GM19455 (cell line): ENCODE measurements at regions not wholly inside any gene's neighbourhood (a gene's known extent, or its start where the extent isn't known, plus 50 kb on each side); places are given as distances from the start of the nearest gene placed in this dataset.

Experiments
- ATAC-seq: cut with Tn5 transposase; IDR thresholded peaks from one replicate; pipeline ENCODE4 v1.9.1; 2021; ENCODE audit not compliant: unreplicated experiment

DNA sequence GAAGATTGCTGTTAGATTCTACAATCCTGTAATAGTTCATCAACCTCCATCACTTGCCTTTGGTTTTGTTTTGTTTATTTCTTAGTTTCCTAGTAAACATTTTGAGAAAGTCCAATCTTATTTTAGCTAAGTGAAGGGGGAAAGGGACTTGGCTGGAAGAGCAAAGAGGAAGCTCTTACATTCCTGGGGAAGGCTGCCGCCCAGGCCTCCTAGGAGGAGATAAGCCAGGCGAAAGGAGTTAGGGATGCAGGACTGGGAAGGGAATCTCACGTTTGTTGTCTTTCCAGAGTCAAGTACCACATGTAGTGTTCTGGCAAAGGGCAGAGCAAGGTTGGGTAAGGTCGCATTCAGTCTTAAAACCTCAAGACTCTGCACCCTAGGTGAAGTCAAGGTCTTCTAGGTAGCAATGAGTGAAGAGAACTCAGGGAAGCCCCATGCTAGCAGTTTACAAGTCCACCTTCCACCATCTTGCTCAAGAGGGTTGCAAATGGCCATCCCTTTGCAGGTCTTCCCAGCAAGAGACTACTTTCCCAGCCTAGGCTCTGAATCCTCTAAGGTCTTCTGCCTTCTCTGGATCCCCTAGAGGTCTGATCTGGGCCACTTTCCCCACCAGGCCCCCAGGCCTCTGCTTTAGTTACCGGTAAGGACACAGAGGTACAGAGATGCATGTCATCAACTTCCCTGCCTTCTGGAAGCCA lies 320.7 kb downstream of the CYP26B1 start:
- no peak for ATAC-seq

DNA sequence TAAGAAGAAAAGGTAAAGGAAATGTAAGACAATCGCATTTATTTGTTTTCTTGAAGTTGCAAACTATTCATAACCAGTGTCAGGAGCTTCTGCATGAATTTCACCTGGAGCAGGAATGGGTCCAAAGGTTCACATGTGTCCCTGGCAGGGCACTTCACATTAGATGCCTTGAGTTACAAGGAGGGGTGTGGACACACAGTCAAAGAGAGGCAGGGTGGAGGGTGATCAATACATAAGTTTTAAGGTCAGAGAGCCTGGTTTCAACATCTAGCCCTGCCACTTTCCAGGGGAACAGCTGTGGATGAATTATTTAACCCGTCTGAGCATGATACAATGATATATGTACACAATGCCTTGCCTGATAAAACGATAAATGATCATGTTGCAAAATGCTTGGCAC lies 321.4 kb downstream of the CYP26B1 start:
- no peak for ATAC-seq

DNA sequence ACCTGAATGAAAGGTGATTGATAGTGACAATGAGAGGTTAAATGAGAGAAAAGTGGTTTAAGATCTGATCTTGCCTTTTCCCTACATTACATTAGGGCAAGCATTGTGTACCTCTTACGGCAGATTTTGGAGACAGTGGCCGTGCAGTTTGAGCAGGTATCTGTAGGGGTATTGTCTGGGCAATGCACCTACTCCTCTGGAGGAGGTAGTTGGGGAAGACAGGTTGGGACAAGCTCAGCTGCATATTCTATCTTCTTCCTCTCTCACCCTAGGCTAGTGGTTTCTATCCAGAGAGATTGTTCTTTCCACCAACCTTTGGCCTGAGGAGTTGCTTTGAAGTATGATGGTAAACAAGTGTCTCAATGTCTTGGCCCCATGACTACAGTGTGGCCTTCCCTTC lies 323.2 kb downstream of the CYP26B1 start:
- ATAC-seq, result no peak

DNA sequence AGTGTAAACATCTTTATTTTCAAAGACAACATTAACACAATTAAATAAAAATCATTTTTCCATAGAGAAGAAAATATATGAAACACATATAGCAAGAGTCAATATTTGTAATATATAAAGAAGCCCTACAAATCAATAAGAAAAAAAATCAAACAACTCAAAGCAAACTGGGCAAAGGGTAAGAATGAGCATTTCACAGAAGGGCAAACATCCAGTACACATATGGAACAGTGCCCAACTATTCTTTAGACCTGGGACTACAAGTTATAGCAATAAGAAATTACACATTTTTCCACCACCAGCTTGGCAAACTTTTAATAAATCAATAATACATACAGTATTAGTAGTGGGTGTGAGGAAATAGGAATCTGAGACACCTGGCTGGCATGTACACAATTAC lies 324.1 kb downstream of the CYP26B1 start:
- ATAC-seq, result no peak

DNA sequence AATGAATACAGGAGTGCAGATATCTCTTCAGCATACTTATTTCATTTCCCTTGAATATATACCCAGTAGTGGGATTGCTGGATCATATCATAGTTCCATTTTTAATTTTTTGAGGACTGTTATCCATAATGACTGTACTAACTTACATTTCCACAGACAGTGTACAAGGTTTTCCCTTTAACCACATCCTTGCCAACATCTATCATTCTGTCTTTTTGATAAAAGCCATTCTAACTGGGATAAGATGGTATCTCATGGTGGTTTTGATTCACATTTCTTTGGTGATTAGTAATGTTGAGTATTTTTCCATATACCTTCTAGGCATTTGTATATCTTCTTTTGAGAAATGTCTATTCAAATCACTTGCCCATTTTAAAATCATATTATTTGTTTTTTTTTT lies 325.2 kb downstream of the CYP26B1 start:
- no peak for ATAC-seq

DNA sequence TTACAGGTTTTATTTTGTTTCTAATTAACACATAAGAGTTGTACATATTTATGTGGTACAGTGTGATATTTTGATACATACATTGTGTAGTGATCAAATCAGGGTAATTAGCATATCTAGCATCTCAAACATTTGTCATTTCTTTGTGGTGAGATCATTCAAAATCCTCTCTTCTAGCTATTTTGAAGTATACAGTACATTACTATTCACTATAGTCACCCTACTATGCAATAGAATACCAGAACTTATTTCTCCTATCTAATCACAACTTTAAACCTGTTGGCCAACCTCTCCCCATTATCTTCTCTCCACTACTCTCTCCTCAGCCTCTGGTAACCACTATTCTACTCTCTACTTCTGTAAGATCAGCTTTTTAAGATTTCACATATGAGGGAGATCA lies 325.8 kb downstream of the CYP26B1 start:
- no peak for ATAC-seq

DNA sequence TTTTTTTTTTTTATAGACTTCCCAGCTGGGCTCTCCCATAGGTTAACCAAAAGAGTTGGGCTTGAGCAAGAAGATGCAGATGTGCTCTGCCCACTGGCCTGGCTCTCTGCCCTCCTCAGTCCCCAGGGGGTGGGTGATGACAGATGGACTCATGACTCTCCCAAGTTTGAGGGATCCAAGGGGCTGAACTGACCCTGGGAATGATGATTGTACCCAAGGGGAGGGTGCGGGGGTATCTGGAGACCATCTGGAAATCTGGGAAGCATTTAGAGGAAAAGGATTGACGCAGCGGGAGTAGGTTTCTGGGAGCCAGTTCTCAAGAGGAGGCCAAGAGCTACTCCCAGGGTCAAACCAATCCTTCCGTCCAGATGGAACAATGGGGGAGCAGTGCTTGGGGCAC lies 330.8 kb downstream of the CYP26B1 start:
- no peak for ATAC-seq

DNA sequence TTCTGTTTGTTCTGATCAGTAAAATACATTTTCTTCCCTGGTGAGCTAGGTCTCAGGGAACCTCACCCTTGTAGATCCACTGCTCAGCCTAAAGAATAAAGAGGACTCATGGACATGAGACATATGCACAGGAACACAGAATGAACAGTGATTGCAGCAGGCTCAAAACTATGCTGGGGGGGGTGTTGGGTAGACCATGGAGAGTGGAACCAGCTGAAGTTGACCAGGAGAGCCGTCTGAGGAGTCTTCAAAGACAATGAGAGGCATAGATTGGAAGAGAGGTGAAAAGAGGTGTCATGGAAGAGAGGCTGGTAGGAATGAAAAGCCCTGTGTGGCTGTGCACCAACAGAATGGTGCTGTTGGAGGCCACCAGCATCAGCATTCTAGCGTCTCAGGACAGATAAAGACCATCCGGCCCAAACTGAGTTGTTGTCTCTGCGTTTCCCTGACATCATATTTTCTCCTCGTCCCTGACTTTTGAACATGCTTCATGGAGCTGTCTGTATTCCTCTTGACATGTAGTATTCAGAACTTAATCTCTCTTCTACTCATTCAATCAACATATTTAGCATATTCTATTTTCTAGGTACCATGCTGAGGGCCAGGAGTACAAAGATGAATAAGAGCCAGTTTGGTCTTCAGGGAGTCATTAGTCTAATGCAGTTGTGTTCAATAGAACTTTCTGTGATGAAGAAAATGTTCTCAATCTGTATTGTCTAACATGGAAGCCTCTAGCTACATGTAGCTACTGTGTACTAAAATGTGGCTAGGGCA lies 331.8 kb downstream of the CYP26B1 start:
- ATAC-seq, result no peak

DNA sequence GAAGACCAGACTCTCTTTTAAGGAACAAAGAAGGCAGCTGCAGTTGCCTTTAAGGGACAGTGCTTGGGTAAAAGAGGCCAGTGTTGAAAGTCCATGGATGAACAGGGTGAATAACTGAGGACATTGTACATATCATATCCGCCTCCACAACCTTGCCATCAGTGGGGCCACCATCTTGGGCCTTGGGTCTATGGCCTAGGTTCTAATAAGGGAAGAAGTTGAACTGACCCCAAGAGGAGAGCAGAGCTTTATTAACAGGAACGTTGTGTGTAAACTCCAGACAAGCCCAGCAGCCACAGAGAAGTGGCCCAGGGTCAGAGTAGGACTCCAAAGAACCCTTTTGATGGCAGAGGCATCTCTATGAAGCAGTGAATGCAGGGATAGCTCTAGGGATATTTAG lies 332.8 kb downstream of the CYP26B1 start:
- ATAC-seq, result no peak

DNA sequence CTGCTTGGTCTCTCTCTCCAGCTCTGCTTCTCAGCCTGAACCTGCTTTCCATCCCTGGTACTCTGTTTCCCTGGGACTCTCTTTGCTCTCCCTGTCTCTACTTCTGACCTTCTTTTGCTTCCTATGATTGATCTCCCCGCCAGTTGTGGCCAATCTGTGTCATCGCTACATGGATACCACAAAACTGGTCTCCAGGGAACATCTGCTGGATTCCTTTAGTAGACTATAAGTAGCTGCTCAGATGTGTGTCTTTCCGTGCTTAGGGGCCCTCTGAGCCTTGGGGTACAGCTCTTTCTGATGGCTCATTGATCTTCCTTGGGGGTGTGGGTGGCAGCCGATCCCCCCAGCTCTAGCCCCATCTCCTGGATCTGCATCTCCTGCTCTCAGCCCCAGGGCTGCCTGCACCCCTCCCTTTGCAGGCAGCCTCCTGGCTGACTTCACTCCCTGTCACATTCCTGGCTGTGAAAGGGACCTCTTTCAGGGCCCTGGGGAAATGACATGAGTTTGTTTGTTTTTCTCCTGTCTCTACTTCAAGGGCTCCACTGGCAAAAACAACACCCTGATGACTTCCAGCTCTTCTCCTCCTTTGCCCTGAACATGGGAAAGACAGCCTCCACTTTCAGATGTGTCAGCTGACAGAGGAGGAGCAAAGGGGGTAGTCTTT lies 333.7 kb downstream of the CYP26B1 start:
- ATAC-seq, result no peak

DNA sequence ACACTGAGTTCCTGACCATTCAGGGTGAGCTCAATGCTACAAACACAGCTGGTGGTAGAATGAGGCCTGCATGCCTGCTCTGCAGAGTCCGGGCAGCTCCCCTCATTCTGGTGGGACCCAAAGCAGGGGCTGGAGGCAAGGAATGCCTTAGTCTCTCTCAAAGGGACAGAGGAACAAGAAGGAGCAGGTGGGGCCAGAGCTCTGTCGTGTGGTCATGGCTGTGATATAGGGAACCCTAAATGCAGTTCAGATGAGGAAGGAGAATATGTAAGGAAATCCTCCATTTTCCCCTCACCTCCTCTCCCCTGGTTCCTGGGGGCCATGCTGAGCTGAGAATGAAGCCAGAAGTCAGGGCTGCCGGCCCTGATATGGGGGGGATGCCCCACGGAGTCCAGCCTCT lies 334.3 kb downstream of the CYP26B1 start:
- ATAC-seq, result no peak

DNA sequence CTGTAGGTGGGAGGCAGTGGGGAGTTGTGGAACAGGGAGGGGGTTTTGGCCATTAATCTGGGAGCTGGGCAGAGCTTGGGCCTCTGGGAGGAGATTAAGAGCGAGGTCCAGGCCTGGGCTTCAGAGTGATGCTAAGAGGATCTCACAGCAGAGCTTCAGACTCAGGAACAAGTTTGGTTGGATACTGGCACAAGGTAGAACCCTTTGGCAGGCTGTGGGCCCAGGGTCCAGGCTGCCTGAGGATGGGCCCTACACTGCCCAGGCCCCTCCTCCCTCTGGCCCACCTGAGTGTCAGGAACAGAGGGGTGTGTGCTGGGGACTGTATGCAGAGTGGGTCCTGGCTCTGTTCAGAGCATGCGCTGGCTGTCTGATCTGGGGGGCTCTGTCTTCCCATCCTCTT lies 334.9 kb downstream of the CYP26B1 start:
- no peak for ATAC-seq

DNA sequence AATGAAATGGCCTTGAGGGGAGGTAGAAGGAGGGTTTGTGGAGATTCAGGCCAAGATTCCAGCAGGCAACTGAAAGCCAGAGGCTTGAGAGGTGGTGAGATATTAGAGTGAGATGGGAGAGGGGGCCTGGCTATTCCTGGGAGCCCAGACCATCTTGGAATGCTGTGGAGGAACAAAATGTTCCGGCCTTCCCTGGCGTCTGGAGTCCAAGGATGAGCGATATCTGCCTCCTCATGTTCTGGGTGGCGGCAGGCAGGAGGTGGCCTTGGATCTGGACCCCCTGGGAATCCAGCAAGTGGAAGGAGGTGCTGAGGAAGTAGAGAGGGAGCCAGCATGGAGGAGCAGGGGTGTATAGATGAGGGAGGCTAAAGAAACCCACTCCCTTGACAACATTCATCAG lies 335.9 kb downstream of the CYP26B1 start:
- no peak for ATAC-seq

DNA sequence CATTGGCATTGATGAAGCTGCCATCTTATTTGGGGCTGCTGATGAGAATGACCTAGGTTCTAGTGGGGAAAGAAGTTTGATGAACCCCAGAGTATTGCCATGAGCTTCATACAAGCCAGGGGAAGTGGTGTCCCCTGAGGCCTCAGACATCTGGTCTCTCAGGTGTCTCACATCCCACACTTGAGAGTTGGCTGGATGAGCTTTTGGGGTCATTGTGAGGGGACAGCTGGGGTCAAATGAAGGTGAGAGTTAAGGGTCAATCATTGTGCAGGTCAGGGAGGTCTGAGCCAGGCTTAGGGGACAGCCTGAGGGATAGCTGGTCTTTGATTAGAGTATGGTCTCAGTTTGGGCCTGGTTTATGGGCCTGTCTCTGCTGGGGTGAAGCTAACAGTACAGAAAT lies 336.5 kb downstream of the CYP26B1 start:
- ATAC-seq, result no peak

DNA sequence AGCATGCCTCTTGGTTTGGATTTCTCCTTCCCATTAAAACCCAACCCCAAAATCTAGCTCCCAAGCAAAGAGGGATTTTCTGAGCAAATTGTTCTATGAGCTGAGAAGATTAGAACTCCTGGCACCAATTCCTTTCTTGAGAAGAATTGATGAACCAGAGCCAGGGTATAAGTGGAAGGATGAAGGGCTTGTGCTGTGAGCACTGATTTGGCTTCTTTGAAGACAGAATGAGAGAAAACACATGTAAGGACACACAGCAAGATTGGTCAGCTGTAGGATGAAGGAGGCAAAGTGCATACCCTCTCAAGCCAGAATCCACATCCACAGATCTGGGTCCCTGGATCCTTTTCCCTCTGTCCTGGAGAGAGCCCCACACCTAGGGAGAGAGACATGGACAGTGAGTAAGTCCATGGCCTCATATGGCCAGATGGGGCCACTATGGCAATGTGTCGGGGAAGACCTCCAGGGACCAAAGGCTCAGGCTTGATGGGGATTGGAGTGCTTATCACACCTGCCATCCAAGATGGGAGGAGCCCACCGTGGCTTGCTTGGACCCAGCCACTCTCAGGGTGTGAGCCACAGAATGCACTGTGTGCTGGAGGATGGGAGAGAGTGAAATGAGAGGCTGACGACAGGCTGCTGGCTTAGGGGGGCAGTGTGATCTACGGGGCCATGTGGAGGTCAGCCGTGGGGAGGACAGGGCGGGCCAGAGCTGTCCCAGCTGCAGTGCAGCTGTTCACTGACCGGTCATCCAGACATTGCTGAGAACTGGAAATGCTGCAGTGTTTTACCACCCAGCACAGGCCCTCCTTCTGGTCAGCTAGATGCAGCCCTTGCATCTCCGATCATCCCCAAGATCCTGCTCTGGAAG lies 339.8 kb downstream of the CYP26B1 start:
- no peak for ATAC-seq

DNA sequence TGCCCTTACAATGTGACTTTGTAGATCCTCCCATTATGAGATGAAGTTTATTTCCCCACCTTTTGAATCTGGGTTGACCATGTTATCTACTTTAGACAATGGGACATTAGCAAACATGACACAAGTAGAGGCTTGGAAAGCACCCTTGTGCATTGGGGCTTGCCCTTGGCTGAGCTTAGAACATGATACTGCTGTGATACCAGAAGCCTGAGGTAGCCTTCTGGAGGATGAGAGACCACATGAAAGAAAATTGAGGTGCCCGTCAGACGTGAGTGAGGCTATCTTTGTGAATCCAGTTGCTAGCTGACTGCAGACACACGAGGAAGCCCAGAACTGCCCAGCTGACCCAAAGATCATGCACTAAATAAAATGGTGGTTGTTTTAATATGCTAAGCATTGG lies 341.2 kb downstream of the CYP26B1 start:
- ATAC-seq, result no peak

DNA sequence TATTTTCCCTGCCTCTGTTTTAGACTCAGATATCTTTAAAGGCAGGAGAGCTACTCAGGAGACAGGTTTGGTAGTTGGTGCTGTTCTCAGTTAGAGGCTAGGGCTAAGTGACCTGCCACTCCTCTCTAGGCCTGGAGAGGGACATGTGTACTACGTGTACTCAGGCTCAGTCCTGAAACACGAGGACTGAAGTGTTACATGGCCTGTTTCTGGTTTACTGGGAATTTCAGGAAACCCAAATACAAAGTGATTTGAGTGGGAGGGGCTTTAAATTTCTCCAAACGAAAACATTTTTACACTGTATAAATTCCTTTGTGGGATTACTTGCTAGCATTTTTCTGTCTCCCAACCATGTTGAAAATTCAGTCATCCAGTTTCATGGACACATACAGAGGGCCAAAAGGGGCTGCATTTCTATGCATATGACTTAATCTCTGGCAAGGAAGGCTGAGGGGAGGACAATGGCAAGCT lies 343.3 kb downstream of the CYP26B1 start:
- ATAC-seq, result no peak

DNA sequence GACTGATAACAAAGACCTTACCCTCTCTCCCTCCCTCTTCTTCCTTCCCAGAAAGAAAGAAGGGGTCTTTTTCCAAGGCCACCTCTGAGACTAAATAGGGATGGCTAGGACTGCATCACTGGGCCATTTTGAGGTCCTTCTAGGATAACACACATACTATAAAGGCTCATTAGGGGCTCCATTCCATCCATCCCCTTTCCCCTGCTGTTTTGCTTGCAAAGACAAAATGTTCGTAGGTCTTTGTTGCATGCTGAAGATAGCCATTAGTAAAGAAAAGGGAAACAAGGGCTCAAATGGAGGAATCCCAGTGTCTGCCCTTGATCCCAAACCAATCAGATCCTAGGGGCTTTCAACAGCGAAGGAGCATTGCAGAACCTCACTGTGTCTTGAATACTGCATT lies 344.3 kb downstream of the CYP26B1 start:
- no peak for ATAC-seq

DNA sequence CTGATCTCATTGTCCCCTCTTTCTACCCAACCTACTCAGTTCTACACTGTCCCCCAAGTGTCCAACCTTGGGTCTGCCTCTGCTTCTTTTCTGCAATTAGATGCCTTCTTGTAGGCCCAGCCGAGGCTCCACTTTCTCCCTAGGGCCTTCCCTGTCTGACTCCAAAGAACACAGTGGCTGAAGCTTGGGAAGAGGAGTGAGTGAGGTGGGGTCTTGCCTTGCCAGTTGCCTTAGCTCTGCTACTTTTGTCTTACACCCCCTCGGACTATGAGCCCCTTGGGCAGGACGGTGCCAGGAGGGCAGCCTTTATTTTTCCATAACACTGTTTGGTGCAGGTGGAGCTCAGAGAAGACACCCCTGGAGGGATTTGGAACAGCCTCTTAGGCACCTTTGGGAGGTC lies 345.1 kb downstream of the CYP26B1 start:
- ATAC-seq, result no peak

DNA sequence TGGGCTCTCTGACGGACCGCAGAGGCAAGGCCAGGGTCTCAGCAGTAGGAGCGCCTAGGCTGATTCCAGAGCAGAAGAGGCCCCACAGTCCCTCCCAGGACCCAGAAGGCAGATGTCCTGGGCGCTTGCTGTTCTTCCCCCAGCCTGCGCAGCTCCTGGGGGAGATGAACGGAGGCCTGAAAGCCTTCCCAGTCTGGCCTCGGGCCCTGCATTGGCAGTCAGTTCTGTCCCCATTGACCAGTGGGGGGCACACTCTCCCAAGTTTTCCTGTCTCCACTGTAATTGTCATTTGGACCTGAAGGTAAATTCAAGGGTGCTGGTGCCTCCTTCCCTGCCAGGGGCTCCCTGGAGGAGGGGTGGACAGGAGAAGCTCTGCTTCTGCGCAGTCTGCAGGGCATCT lies 345.7 kb downstream of the CYP26B1 start:
- no peak for ATAC-seq

DNA sequence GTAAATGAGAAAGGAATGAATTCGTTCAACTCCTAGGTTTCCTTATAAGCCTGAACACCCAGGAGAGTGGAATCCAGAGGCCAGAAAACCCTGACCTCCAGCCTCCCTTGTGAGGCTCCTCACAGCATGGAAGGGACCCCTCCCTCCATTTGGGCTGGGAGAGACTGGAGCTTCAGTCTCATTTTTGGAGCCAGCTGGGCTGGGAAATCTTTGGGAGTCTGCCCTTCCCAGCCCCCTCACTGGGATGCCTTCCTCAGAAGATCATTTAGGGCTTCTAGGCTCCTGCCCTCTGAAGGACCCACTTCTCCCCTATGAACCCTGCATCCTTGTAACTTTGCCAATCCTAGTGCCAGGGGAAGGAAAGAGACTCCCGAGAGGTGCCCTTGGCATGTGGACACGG lies 346.1 kb downstream of the CYP26B1 start:
- ATAC-seq, result no peak
